ENCODE measurements at regions not wholly inside any gene's neighbourhood (a gene's known extent, or its start where the extent isn't known, plus 50 kb on each side); places are given as distances from the start of the nearest gene placed in this dataset.

- TF ChIP-seq CTCF (IDR thresholded peaks at IDR 0.05) (peak in 4 of 12 donors; percentile 9 to 28 (median 20)), POLR2A (IDR thresholded peaks at IDR 0.05) (no peak)
Observed at GRCh38 chr5:40367255-40367654, 312.5 kb upstream of the PTGER4 start.

All from heart left ventricle (tissue), 13 donors.